NK-92 treated with Interleukin-12 subunit alpha and Interleukin-12 subunit beta, amount 100 ng/mL, for 24 hours (cell line): ENCODE measurements at regions not wholly inside any gene's neighbourhood (a gene's known extent, or its start where the extent isn't known, plus 50 kb on each side); places are given as distances from the start of the nearest gene placed in this dataset.

Source experiments
- DNase-seq: peaks from one replicate; lab custom pipeline; 2025; lab: John Stamatoyannopoulos, UW

DNA sequence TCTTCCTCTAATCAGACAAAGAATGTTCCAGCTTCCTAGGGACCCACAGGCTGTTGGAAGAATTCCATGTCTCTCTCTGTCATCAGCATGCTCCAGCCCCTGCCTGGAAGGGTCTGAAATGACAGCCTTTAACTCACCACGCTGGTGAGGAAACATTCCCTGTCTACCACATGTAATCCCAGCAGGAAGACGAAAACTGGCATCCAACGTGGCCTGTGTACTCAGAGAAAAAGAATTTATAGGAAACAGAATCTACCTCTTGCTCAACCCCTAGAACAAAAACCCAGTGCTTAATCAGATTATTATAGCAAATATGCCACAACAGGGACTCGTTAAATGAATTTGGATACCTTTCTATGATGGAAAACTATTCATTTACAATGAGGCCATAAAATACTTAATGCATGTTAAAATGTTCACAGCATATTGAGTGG, 147.3 kb upstream of the FOXF1 start:
- no peak for DNase-seq

DNA sequence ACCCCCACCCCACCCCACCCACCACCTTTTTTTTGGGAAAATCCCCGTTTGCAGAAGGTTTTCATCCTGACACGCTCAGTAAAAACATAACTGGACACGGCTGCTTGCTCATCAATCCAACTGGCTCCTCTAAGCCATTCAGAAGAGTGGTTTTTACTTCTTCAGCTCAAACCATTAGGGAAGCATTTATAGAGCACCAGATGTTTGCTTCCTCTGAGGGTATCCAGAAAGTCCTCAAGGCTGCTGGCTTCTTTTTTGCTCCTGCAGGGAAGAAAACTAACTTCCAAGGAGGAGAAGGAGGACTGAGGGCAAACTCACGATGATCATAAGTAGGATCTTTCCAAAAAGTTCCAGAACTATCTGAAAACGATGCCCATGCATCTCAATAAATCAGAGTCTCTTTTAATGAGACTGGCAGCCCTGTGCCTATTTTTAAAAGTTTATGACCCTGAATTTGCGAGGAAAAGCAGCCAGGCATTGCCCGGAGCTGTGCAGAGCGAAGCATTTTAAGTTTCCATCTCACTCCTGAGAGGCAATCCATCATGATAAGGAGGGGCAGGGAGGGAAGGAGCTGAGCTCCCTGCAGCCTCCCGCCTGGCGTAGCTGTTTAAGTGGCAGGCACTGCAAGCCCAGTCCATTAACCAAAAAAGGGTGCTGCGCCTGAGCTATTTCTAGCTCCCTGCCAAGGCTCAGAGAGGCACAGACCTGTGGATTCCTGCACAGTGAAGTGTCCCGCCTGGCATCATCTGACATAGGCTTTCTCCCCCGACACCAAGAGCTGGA, 146.3 kb upstream of the FOXF1 start:
- no peak for DNase-seq

DNA sequence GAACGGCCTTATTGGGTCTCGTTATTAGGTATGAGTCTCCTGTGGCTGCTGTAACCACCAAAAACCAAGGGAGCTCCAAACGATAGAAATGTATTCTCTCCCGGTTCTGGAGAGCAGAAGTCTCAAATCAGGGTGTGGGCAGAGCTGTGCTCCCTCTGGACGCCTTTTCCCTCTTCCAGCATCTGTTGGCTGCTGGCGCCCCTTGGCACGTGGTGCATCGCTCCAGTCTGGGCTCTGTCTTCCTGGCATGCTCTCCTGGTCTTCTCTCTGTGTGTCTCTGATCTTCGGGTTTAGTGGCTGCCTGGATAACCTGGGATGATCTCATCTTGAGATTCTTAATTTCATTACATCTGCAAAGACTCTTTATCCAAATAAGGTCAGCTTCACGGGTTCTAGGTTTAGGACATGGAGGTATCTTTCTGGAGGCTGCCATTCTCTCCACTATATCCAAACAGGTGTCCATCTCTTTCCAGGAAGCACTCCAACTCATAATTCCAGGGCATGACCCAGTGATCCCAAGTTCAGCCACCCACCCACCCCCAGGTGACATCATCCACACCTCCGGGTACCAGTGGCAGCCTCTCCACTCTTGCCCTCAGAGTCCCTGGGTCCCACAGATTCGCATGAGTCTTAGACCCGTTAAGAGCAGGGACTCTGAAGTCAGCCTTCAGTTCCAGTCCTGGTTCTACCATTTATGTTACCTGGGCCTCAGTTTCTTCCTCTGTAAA, 145.5 kb upstream of the FOXF1 start:
- DNase-seq, result no peak

GRCh38 chr16:86365513-86366273, 144.6 kb upstream of the FOXF1 start:
- no peak for DNase-seq

DNA sequence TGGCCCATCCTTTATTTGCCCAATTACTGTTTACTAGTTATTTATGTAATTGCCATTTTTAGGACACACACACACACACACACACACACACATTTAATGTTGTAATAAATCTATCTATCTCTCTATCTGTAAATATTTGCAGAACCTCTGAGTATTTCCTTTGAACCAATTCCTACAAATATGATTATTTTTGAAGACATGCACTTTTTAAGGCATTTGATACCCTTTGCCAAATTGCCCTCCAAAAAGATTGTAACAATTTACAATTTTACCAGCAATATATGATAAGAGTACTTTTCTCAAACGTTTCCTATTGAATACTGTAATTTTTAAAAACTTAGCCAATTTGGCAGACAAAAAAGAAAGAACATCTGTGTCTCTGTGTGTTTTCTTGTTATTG, 143.8 kb upstream of the FOXF1 start:
- DNase-seq, result no peak

DNA sequence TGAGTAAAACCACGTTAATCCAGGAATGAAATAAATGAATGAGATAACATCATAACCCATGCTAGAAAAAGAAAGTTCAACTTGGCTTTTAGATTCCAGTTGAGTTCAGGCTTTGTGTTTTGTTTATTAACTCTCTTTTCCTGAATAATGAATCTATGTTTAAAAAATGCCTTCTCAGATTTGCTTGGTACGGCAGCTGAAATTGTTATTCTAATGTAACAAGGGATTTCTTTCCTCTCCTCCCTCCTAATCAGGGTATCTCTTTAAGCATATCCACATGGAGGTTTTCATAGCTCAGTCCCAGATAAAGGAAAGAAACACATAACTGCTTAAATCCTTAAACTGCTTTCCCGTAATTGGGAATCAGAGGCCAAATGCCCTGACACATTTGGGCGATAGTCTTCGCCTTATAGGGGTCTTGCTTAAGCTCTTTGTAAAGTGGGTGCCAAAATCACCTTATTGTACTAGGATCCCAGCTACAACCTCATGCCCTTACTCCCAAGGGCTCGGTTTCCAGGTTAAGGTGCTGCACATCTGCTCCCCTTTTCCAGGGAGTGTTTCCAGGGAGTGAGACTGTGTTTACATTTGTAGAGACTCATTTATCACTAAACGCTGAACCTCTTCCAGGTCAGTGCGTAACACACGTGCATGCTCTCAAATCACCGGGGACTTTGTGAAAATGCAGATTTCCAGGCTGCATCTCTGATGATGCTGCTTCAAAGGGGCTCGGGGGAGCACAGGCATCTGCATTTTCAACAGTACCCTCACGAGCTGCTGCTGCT, 142.8 kb upstream of the FOXF1 start:
- no peak for DNase-seq

GRCh38 chr16:86368261-86368660, 142.1 kb upstream of the FOXF1 start:
- no peak for DNase-seq

DNA sequence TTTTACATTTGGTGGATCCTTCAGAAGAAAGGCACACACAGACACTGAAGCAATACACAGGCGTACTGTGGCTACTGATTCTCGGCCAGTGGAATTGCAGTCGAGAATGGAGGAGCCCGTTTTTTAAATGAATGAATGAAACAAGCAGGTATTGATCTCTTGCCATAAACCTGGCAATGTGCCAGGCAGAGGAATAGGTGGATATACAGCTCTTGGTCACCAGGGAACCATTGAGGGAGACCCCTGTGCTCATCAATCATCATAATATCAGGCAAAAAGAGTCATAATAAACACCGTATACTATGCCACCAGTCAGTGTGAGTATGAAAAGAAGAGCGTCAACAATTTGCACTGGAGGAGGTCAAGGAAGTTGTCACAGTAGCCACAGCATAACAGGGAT, 140.3 kb upstream of the FOXF1 start:
- DNase-seq, result no peak

DNA sequence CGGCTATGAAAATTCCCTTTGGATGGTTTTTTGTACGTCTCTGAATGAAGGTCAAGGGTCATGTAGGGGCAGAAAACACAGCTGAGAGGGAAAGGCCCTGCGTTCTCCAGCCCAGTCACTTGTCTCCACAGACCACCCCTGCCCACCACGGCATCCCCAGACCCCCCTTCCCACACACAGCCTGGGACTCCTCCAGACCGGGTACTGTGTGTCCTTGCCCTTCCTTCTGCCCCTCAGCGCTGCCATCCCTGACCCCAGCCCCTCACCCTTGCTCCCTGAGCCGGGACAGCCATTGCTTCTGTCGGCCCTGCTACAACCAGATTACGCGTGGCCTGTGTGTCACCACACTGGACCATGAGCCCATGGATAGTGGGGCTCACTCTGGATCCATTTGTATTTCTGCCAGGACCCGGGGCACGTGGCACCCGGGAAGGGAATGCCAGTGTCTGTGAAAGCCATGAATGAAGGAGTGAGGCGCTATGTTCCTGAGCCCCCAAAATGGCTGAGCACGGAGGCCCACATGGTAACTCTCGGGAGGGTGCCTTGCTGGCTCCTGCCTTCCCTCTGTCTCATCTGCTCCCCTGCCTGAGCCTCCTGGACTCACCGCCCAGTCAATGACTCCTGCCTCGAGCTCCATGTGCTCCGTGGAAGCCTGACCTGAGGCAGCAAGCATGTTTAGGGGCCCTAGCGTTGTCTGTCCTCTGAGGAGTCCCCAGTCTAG, 139.1 kb upstream of the FOXF1 start:
- DNase-seq, result no peak

DNA sequence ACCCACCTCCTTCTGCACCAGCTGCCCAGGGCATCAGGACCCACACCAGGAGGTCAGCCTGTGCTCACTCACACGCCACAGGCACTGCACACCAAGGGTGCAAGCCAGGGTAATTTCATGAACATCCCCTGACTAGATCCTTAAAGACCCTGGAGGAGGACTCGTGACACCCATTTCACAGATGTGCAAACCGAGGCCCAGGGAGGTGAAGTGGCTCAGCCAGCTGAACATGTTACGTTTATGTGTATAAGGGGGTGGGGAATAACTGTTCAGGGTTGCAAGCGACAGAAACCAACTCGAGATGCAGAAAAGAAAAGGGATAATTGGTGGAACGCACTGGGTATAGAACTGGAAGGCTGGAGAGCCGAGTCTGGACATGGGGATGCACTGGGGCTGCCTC, 138.1 kb upstream of the FOXF1 start:
- DNase-seq, result no peak

DNA sequence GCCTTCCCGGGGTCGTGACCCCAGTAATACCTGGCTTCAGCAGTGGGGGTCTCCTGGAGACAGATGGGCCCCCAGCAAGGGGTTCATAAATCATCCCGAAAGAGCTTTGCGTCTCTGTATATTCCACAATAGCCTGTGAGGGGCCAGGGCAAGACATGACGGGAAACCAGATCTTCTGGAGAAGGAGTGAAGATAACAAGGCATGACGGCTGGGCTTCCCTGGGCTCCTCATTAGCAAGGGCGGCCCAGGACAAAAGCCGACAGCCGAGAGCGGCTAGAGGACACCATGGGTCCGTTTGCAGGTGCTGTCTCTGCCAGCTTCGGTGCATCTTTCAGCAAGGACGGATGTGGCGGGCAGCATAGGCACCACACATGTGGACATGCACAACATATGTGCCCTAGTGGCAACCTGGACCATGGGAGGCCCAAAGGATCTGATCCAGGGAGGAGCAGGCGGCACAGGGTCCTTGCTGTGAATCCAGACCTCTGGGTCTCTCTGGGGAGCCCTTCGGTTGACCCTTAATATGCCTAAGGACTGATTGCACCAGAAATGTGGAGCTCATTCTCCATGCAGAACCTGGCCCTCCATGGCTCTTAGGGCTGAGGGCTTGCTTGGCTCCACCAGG, 136.9 kb upstream of the FOXF1 start:
- no peak for DNase-seq

DNA sequence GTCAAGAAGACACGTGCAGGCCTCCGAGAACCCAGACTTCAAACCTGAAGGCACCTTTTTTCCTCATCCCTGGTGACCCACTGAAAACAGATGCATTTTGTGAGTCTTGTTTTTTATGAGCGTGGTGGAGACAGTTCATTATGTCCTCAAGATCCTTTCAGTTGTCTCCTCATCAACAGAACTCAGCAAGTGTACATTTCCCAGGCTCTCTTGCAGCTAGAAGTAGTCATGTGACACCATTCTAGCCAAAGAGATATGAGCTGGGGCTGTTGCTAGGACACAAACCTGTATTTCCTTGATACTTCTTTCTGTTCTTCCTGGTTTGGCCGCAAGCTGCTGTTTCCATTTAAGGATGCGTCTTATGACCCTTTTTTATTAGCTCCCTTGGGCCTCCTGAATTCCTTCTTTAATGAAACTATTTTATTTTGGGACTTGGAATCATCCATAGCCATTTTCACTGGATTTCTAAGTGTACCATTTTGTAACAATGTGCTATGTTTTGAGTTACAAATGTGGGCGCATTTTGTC, 135.7 kb upstream of the FOXF1 start:
- DNase-seq, result no peak

GRCh38 chr16:86375364-86375763, 135.0 kb upstream of the FOXF1 start:
- DNase-seq, result no peak

GRCh38 chr16:86375851-86376250, 134.5 kb upstream of the FOXF1 start:
- no peak for DNase-seq

DNA sequence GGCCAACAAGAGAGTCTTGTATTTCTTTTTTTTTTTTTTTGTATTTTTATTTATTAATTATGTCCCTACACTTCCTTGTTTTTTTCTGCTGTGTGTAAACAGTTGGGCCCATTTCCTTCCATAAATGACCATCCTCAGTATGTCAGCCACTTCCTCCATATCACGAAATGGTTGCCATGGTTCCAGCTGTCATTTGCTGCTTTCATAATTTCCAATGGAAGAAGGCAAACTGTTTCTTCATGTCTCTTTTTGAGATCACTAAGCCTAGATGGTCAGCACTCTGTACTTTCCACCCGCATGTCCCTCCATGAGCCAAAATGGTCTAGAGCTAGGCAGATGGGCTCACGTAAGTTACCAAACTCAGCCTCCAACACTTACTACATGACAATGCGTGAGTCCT, 133.5 kb upstream of the FOXF1 start:
- DNase-seq, result no peak

DNA sequence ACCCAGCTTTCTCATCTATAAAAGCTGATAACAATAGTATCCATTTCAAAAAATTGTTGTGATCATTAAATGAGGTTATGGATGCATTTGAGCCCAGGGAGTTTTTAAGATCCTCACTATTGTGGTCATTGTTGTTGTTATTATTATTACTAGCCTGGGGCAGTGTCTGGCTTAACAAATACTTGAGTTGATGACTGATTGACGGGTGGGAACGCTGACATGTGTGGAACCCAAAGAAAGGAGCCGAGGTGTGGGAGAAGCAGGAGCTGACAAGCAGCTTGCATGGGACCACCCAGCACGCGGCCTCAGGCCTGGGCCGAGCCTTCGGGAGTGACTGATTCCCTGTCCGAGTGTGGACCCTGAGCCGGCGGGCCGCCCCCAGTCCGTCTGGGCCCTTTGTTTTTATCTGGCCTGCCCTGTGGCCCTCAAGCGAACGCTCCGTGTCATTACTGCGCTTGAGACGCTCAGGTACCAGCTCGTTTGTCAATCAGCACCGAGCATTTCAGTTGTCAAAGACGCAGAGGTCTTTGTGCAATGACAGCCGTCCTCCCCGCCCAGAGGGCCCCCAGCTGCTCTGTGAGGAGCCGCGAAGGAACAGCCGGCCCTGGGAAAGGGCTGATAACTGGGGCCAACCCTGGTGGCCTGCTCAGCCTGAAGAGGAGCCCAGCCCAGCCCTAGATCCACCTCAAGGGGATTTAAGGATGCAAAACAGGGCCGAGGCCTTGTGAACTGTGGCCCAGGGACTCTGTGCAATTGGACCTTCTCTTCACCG, 132.9 kb upstream of the FOXF1 start:
- no peak for DNase-seq

DNA sequence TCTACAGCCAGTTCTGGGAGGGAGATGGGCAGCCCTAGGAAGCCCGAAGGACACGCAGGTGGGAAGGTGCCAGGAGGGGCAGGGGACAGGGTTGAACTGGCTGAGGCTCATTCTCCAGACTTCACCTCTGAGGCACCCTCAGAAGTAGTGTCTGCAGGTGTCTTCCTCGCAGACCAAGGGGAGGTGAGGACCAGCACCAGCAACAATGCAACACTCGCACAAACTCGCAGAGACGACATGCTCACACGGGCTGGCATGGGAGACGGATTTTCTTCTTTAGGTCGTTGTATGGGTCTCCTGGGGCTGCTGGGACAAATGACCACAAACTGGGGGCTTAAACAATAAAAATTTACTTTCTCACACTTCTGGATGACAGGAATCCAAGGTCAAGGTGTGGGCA, 132.2 kb upstream of the FOXF1 start:
- no peak for DNase-seq

- DNase-seq, result no peak
Observed at GRCh38 chr16:86378831-86379504, 131.4 kb upstream of the FOXF1 start.

DNA sequence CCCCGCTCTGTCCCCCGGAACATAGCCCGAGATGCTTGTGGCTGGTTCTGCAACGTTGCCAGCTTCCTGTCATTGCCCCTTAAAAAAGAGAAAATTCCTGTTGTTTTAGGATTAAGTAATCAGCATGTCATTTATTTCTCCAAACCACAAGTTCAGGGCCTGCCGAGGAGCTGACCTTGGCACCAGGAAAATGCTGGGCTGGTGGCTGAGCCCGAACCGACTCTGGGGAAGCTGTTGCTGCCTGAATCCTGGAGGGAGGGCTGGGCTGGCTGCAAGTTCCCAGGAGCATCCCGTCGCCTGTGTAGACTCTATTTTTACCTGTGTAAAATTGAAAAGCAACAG, 130.9 kb upstream of the FOXF1 start:
- no peak for DNase-seq
